ENCODE measurements at regions not wholly inside any gene's neighbourhood (a gene's known extent, or its start where the extent isn't known, plus 50 kb on each side); places are given as distances from the start of the nearest gene placed in this dataset.

GRCh38 chr18:48488388-48488850 lies 50.4 kb upstream of the CTIF start:
- DNase-seq (ENCODE audit: low read depth in 2 of 2), result peak; percentile 95 to 97
- H3K4me3 ChIP-seq (replicated peaks in 1 of 2; ENCODE audit: low read depth in 2 of 2, low read length in 2 of 2), result no peak overlapping the region
- TF ChIP-seq, protein P1, sequence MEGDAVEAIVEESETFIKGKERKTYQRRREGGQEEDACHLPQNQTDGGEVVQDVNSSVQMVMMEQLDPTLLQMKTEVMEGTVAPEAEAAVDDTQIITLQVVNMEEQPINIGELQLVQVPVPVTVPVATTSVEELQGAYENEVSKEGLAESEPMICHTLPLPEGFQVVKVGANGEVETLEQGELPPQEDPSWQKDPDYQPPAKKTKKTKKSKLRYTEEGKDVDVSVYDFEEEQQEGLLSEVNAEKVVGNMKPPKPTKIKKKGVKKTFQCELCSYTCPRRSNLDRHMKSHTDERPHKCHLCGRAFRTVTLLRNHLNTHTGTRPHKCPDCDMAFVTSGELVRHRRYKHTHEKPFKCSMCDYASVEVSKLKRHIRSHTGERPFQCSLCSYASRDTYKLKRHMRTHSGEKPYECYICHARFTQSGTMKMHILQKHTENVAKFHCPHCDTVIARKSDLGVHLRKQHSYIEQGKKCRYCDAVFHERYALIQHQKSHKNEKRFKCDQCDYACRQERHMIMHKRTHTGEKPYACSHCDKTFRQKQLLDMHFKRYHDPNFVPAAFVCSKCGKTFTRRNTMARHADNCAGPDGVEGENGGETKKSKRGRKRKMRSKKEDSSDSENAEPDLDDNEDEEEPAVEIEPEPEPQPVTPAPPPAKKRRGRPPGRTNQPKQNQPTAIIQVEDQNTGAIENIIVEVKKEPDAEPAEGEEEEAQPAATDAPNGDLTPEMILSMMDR (IDR thresholded peaks at IDR 0.05; ENCODE audit: low read depth, low read length), result no peak

- H3K4me3 ChIP-seq (replicated peaks in 1 of 2; ENCODE audit: low read depth in 2 of 2, low read length in 2 of 2), result no peak overlapping the region
- TF ChIP-seq, protein P1 (IDR thresholded peaks at IDR 0.05; ENCODE audit: low read depth, low read length), result no peak
- peak; percentile 55 to 78 for DNase-seq (ENCODE audit: low read depth in 2 of 2)
Observed at GRCh38 chr18:48486754-48487153, 52.1 kb upstream of the CTIF start.

- TF ChIP-seq, protein P1 (IDR thresholded peaks at IDR 0.05; ENCODE audit: low read depth, low read length), result no peak
- H3K4me3 ChIP-seq (replicated peaks in 1 of 2; ENCODE audit: low read depth in 2 of 2, low read length in 2 of 2), result no peak overlapping the region
- DNase-seq (ENCODE audit: low read depth in 2 of 2), result no peak
Observed at GRCh38 chr18:48485828-48486405, 52.9 kb upstream of the CTIF start.

GRCh38 chr18:48481092-48481491 lies 57.7 kb upstream of the CTIF start:
- TF ChIP-seq, protein P1 (IDR thresholded peaks at IDR 0.05; ENCODE audit: low read depth, low read length), result no peak
- no peak overlapping the region for H3K4me3 ChIP-seq (replicated peaks in 1 of 2; ENCODE audit: low read depth in 2 of 2, low read length in 2 of 2)
- DNase-seq (ENCODE audit: low read depth in 2 of 2), result no peak

- DNase-seq (ENCODE audit: low read depth in 2 of 2), result peak in 1 of 2 donors; percentile 24
- TF ChIP-seq, protein P1 (IDR thresholded peaks at IDR 0.05; ENCODE audit: low read depth, low read length), result no peak
- no peak overlapping the region for H3K4me3 ChIP-seq (replicated peaks in 1 of 2; ENCODE audit: low read depth in 2 of 2, low read length in 2 of 2)
Observed at GRCh38 chr18:48479531-48479930, 59.3 kb upstream of the CTIF start.

DNA sequence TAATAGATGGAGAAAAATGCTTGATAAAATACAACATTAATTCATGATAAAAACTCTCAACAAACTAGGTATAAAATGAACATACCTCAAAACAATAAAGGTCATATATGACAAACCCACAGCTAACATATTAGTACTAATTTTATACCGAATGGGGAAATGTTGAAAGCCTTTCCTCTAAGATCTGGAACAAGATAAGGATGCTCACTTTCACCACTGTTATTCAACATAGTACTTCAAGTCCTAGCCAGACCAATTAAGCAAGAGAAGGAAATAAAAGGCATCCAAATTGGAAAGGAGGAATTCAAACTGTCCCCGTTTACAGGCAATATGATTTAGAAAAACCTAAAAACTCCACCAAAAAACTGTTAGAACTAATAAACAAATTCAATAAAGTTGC lies 61.5 kb upstream of the CTIF start:
- no peak overlapping the region for H3K4me3 ChIP-seq (replicated peaks in 1 of 2; ENCODE audit: low read depth in 2 of 2, low read length in 2 of 2)
- TF ChIP-seq, protein P1 (IDR thresholded peaks at IDR 0.05; ENCODE audit: low read depth, low read length), result no peak
- no peak for DNase-seq (ENCODE audit: low read depth in 2 of 2)

DNA sequence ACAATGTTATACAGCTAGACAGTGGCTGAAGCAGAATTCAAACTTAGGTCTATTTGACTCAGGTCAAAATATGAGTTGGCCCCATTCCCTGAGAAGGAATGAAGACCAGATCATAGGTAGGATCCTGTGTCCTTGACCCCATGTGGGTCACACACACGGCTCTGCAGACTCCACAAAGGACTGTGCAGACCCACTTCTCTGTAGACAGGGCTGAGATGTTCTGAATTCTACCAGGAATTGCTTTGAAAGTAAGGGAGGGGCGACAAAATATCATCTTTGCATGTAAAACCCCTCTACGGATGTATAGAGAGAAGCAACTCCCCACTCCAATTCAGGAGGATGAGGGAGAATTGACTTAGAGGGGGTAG lies 62.3 kb upstream of the CTIF start:
- H3K4me3 ChIP-seq (replicated peaks in 1 of 2; ENCODE audit: low read depth in 2 of 2, low read length in 2 of 2), result no peak overlapping the region
- TF ChIP-seq, protein P1 (IDR thresholded peaks at IDR 0.05; ENCODE audit: low read depth, low read length), result no peak
- DNase-seq (ENCODE audit: low read depth in 2 of 2), result no peak
